PC-9 (cell line): ENCODE measurements at regions not wholly inside any gene's neighbourhood (a gene's known extent, or its start where the extent isn't known, plus 50 kb on each side); places are given as distances from the start of the nearest gene placed in this dataset.

Source experiments
- CTCF ChIP-seq: fragments of 200-600 bp; sonication (generic); conservative IDR thresholded peaks from 2 replicates; pipeline ENCODE4 v1.6.1; 2017; ENCODE audit warnings: mixed run types, antibody characterized with exemption, mild to moderate bottlenecking, moderate library complexity
- EZH2 ChIP-seq: fragments of 200-600 bp; sonication (generic); IDR thresholded peaks from 2 replicates; pipeline ENCODE4 v1.8.0; 2017; ENCODE audit warnings: antibody characterized with exemption, low read depth

GRCh38 chr7:22016507-22016906 lies 70.8 kb upstream of the CDCA7L start:
- TF ChIP-seq CTCF (no peak), EZH2 (no peak)
